GM12878 (cell line): ENCODE measurements at regions not wholly inside any gene's neighbourhood (a gene's known extent, or its start where the extent isn't known, plus 50 kb on each side); places are given as distances from the start of the nearest gene placed in this dataset.

Experiments used
- ATAC-seq: fragments of 200-7000 bp; cut with Tn5 transposase; 3 replicates; pipeline ENCODE4 v1.9.1; 2020; ENCODE audit warnings: mild to moderate bottlenecking, moderate library complexity
- BruUV-seq: library from RNA; stranded (reverse); fragments of 400-500 nt; replicated peaks from 2 replicates; lab custom pipeline; 2021; lab: Mats Ljungman, UMichigan
- CTCF ChIA-PET: fragments of 300-600 bp; sonication (Branson Sonifier 250); formaldehyde crosslinking; extraction: SDS; loops from one replicate; lab custom pipeline; 2021; ENCODE audit warnings: inconsistent platforms; lab: Yijun Ruan, JAX
- POLR2A ChIA-PET: fragments of 350-600 bp; formaldehyde crosslinking; extraction: SDS; loops from one replicate; lab custom pipeline; 2021; ENCODE audit warnings: inconsistent platforms; lab: Charles Lee
- RAD21 ChIA-PET: fragments of 300-600 bp; sonication (Branson Sonifier 250); formaldehyde crosslinking; loops from one replicate; lab custom pipeline; 2023; ENCODE audit warnings: antibody characterized with exemption; ENCODE audit not compliant: unreplicated experiment; lab: Charles Lee
- SMC1A ChIA-PET: fragments of 300-600 bp; sonication (Branson Sonifier 250); formaldehyde crosslinking; loops from one replicate; lab custom pipeline; 2023; ENCODE audit not compliant: unreplicated experiment, uncharacterized antibody; lab: Charles Lee
- DNase-seq: peaks from one replicate; pipeline ENCODE4 v3.0.0-alpha.2; 2011; ENCODE audit warnings: low read depth, low spot score
- FAIRE-seq: peaks from 3 replicates; lab custom pipeline; 2011; peaks lifted over from hg19 to GRCh38; lab: Jason Lieb, UNC
- H2AFZ ChIP-seq: 2 replicates; pipeline ENCODE4 v1.6.0; 2011; ENCODE audit warnings: low read depth, low read length, control low read depth; ENCODE audit not compliant: control insufficient read depth
- H3K27ac ChIP-seq: 2 replicates; pipeline ENCODE4 v1.5.1; 2011; ENCODE audit warnings: control low read depth; ENCODE audit not compliant: control insufficient read depth, insufficient read depth
- H3K27me3 ChIP-seq, 2 experiments: replicated peaks in 1 of 2; 2 replicates each; pipeline versions ENCODE4 v1.6.0 to v1.6.1; 2011; ENCODE audit warnings: low read length in 1 of 2; ENCODE audit not compliant: control insufficient read depth in 2 of 2, insufficient read depth in 2 of 2
- H3K36me3 ChIP-seq, 2 experiments: 2 replicates each; pipeline ENCODE4 v1.5.1; 2011; ENCODE audit warnings: low read length in 1 of 2; ENCODE audit not compliant: control insufficient read depth in 2 of 2, insufficient read depth in 2 of 2
- H3K4me1 ChIP-seq: 2 replicates; pipeline ENCODE4 v1.6.1; 2011; ENCODE audit warnings: mild to moderate bottlenecking, low read length, moderate library complexity, mixed read lengths; ENCODE audit not compliant: control insufficient read depth, insufficient read depth
- H3K4me2 ChIP-seq: 2 replicates; pipeline ENCODE4 v1.6.0; 2011; ENCODE audit warnings: control low read depth; ENCODE audit not compliant: control insufficient read depth, insufficient read depth
- H3K4me3 ChIP-seq: fragments of 200-600 bp; sonication (generic); 2 replicates; pipeline ENCODE4 v1.5.1; 2016
- H3K79me2 ChIP-seq: 2 replicates; pipeline ENCODE4 v1.6.0; 2011; ENCODE audit warnings: low read length; ENCODE audit not compliant: control insufficient read depth, insufficient read depth
- H3K9ac ChIP-seq: 2 replicates; pipeline ENCODE4 v1.8.0; 2011; ENCODE audit warnings: low read length, control low read depth, mixed read lengths; ENCODE audit not compliant: control insufficient read depth, insufficient read depth
- H3K9me3 ChIP-seq: replicated peaks from 3 replicates; pipeline ENCODE4 v1.5.1; 2011; ENCODE audit warnings: mild to moderate bottlenecking, low read length; ENCODE audit not compliant: control insufficient read depth, insufficient read depth
- H4K20me1 ChIP-seq: 2 replicates; pipeline ENCODE4 v1.6.0; 2011; ENCODE audit not compliant: control insufficient read depth, insufficient read depth
- BHLHE40 ChIP-seq, 2 experiments: fragments of 450-650 bp in 1 of 2; IDR thresholded peaks; 2 replicates each; pipeline ENCODE4 v1.6.1; 2011 to 2017; ENCODE audit warnings: low read depth in 2 of 2, borderline replicate concordance in 1 of 2, improper control_type of control experiment in 1 of 2, low read length in 1 of 2, mild to moderate bottlenecking in 1 of 2
- CBX5 ChIP-seq: sonication (generic); IDR thresholded peaks from 2 replicates; pipeline ENCODE4 v1.6.1; 2016; ENCODE audit warnings: low read depth, moderate library complexity, mild to moderate bottlenecking, inconsistent platforms
- CHD1 ChIP-seq: IDR thresholded peaks from 2 replicates; pipeline ENCODE4 v1.6.1; 2012; ENCODE audit warnings: low read depth, low read length, improper control_type of control experiment
- CHD4 ChIP-seq: fragments of 200-600 bp; sonication (generic); IDR thresholded peaks from 2 replicates; pipeline ENCODE4 v1.6.1; 2016; ENCODE audit warnings: mild to moderate bottlenecking
- EED ChIP-seq: sonication (generic); IDR thresholded peaks from 2 replicates; pipeline ENCODE4 v1.6.1; 2016; ENCODE audit warnings: antibody characterized with exemption, low read depth
- MYB ChIP-seq: fragments of 150-350 bp; IDR thresholded peaks from 2 replicates; pipeline ENCODE4 v1.6.1; 2014; ENCODE audit warnings: mild to moderate bottlenecking, low read depth, low read length, borderline replicate concordance
- NBN ChIP-seq: fragments of 450-650 bp; IDR thresholded peaks from 2 replicates; pipeline ENCODE4 v1.6.1; 2016
- PAX8 ChIP-seq: fragments of 450-650 bp; IDR thresholded peaks from 2 replicates; pipeline ENCODE4 v1.6.1; 2017; ENCODE audit warnings: mild to moderate bottlenecking, moderate library complexity
- RCOR1 ChIP-seq: conservative IDR thresholded peaks from 2 replicates; pipeline ENCODE4 v1.6.1; 2012; ENCODE audit warnings: low read depth, low read length, improper control_type of control experiment
- RFX5 ChIP-seq: IDR thresholded peaks from 2 replicates; pipeline ENCODE4 v1.6.1; 2011; ENCODE audit warnings: low read depth, low read length, improper control_type of control experiment
- SMARCA5 ChIP-seq: fragments of 450-650 bp; IDR thresholded peaks from 2 replicates; pipeline ENCODE4 v1.6.1; 2017; ENCODE audit warnings: mild to moderate bottlenecking
- SREBF1 ChIP-seq: IDR thresholded peaks from 2 replicates; pipeline ENCODE4 v1.6.1; 2012; ENCODE audit warnings: mild to moderate bottlenecking, low read length
- SREBF2 ChIP-seq: IDR thresholded peaks from 2 replicates; pipeline ENCODE4 v1.6.1; 2012; ENCODE audit warnings: mild to moderate bottlenecking, low read length
- STAT1 ChIP-seq: fragments of 450-650 bp; conservative IDR thresholded peaks from 2 replicates; pipeline ENCODE4 v1.6.1; 2014; ENCODE audit warnings: antibody characterized with exemption, mild to moderate bottlenecking
- ZBTB11 ChIP-seq: fragments of 450-650 bp; formaldehyde crosslinking; IDR thresholded peaks from 2 replicates; pipeline ENCODE4 v1.5.0; 2022; ENCODE audit warnings: mild to moderate bottlenecking, missing genetic modification characterization
- ZNF687 ChIP-seq: fragments of 450-650 bp; IDR thresholded peaks from 2 replicates; pipeline ENCODE4 v1.6.1; 2017; ENCODE audit warnings: mild to moderate bottlenecking, moderate library complexity
- ZZZ3 ChIP-seq: IDR thresholded peaks from 2 replicates; pipeline ENCODE4 v1.6.1; 2011; ENCODE audit warnings: low read depth; ENCODE audit not compliant: control insufficient read depth, insufficient read length
- WGBS: methylation state at CpG from one replicate; pipeline ENCODE4 v1.1.6; 2016; ENCODE audit warnings: low lambda C conversion rate; ENCODE audit not compliant: insufficient replicate concordance, insufficient coverage; ENCODE audit errors: missing lambda C conversion rate; 5-methylcytosine and 5-hydroxymethylcytosine counted together
- in situ Hi-C: fragments of 300-500 bp; cut with MboI; formaldehyde crosslinking; loops from 9 replicates; pipeline ENCODE4 v1.14.3; 2018; ENCODE audit warnings: mixed read lengths
- intact Hi-C: fragments of 100-400 bp; cut with micrococcal nuclease; formaldehyde crosslinking; loops from one replicate; pipeline ENCODE4 v1.14.2; 2022; ENCODE audit not compliant: unreplicated experiment

GRCh38 chr2:78913257-78913656 is 112.2 kb upstream of the REG3G start:
- SMC1A ChIA-PET, result interaction anchor here (1.3 kb wide), 1 partner anchor 16 kb away, joined by 4 read pairs; no protein-coding TSS in a partner anchor
- no peaks in the 10 kb centered on the region for H3K9me3 ChIP-seq
- intact Hi-C loops (no loop called here), in situ Hi-C loops (no loop called here)
- no peaks in the 10 kb centered on the region for H3K27me3 ChIP-seq
- 0% methylated on average over 1 of the region's 1 CpG for WGBS
- H2AFZ ChIP-seq, result no peak overlapping the region
- POLR2A ChIA-PET, result no interaction called here
- FAIRE-seq, result no peak
- no peaks in the 10 kb centered on the region for H3K4me1 ChIP-seq
- H3K9ac ChIP-seq, result no peak overlapping the region
- BruUV-seq, result no TSS peak
- DNase-seq, result no peak
- no peaks in the 10 kb centered on the region for H4K20me1 ChIP-seq
- no peaks in the 10 kb centered on the region for H3K36me3 ChIP-seq
- no peak overlapping the region for H3K4me2 ChIP-seq
- RAD21 ChIA-PET, result no interaction called here
- ATAC-seq, result no peak
- H3K27ac ChIP-seq, result no peak overlapping the region
- H3K79me2 ChIP-seq, result no peaks in the 10 kb centered on the region
- CTCF ChIA-PET, result no interaction called here
- no peak overlapping the region for H3K4me3 ChIP-seq
- TF ChIP-seq CHD4, result no peak
- no peak for TF ChIP-seq RFX5
- no peak for TF ChIP-seq RCOR1
- TF ChIP-seq ZBTB11 (CRISPR knock-in tag), result no peak
- TF ChIP-seq NBN, result no peak
- no peak for TF ChIP-seq SMARCA5
- no peak for TF ChIP-seq ZZZ3
- TF ChIP-seq CBX5, result no peak
- no peak for TF ChIP-seq MYB
- TF ChIP-seq EED, result no peak
- no peak for TF ChIP-seq BHLHE40 (IDR thresholded peaks at IDR 0.05; ENCODE audit: borderline replicate concordance in 1 of 2, low read depth in 2 of 2, low read length in 1 of 2)
- no peak for TF ChIP-seq CHD1
- TF ChIP-seq PAX8, result no peak
- TF ChIP-seq SREBF1, result no peak
- TF ChIP-seq SREBF2, result no peak
- no peak for TF ChIP-seq ZNF687
- TF ChIP-seq STAT1, result no peak
